Limb (tissue), 2 donors: ENCODE measurements at regions not wholly inside any gene's neighbourhood (a gene's known extent, or its start where the extent isn't known, plus 50 kb on each side); places are given as distances from the start of the nearest gene placed in this dataset.

ENCODE experiments used
- DNase-seq, 2 donors: peaks; one replicate each; pipeline ENCODE4 v3.0.0-alpha.2; 2016; ENCODE audit errors: extremely low spot score in 2 of 2

DNA sequence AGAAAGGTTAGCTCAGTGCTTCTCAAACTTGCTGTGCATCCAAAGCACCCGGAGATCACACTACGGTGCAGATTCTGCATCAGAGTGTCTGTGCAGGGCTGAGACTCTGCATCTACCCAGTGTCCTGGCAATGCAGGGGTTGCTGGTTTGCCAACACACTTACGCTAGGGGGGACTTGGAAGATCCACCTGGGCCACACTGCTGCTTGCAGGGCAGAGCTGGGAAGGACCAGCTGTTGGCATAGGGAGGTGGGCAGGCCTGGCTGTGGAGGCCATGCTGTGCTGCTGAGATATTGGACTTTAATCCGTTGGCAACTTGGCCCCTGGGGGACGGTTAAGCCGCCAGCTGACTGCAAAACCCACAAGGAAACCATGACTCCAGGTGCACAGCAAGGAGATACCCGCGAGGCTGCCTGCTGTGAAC, 397.6 kb upstream of the HS6ST1 start:
- DNase-seq, result no peak

DNA sequence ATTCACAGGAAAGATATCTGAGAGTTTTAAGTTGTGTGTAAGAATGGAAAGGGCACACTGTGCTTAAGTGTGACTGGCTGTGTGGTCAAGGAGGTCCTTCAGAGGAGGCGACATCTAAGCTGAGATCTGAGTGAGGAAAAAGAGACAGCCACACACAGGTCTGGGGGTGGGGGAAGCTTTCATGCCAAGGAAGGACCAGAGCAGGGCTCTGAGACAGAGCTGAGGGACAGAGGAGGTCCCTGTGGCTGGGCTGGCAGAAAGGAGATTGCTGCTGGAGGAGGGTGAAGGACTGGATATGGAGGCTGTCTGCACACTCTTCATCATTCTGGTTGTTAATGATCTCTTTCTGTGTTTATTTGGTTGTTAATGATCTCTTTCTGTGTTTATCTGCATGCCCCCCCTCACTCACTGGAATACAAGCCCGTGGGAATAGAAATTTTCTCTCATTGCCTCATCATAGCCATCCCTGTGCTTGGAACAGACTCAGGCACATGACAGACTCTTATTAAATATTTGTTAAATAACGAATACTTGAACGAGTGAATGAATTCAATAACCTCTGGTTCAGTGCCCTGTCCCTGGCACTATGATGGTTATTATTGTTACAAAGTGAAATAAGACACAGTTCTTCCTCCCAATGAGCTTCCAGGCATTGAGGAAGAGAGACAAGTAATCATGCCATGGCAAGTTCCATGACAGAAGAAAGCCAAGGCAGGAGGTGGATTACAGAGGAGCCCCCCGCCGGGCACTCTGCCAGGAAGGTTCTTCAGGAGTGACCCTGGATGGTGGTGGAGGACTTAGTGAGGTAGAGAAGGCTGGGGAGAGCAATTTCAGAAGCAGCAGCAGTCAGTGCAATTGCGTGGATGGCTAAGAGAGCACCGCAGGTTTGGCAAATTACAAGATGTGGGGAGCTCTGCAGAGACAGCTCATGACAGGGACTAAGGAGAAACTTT, 399.4 kb upstream of the HS6ST1 start:
- no peak for DNase-seq

DNA sequence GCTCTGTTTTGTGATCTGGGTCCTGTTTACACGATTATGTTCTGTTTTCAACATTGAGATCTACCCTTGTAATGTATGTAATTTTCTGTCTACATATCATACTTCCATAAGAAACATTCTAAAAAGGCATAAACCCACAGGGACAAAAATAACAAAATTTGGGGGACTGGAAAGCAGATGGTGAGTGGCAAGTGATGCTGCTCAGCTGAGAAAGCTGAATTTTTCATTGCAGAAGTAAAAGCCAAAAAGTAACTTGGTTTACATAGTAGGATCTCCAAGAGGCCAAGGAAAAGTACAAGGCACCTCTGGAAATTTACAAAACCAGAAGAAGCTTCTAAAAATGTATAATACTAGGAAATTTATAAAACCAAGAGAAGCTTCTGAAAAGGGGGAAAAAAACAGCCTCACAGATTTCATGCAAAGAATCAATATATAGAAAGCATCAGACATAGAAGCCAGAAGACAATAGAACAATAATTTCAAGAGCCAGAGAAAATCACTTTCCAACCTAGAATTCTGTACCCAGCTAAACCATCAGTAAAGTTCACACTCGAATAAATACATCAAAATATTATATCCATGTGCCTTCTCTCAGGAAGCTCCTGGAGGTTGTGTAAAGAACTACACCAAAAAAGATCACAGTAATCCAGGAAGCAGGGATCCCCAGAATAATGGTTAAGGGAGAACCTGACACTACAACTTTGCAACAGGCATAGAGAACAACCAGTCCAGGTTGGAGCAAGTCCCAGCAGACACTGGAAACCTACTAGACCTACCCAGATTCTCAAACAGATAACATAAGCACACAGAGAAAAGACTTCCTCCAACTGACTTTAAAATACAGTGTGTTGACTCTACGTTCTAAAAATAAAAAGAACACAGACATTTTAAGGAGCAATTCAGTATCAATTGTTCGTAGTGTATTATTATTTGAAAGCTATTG, 401.7 kb upstream of the HS6ST1 start:
- no peak for DNase-seq

GRCh38 chr2:128721096-128721495, 402.4 kb upstream of the HS6ST1 start:
- no peak for DNase-seq

DNA sequence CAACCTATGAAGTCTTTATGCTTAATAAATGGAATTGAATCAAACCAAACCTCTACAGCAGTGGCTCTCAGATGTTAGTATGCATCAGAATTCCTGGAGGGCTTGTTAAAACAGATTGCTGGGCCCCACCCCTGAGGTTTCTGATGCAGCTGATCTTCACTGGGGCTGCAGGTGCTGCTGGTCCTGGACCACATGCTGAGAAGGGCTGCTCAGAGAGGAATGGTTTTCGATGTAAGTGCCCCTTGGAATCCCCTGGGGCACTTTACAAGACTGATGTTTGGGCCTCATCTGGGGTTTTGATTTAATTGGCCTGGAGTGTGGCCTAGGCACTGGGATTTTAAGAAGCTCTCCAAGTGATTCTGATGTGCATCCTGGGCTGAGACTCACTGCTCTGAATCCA, 403.8 kb upstream of the HS6ST1 start:
- DNase-seq, result no peak

- no peak for DNase-seq
Measured at GRCh38 chr2:128724547-128724946, 405.9 kb upstream of the HS6ST1 start.

GRCh38 chr2:128724972-128725371, 406.3 kb upstream of the HS6ST1 start:
- no peak for DNase-seq

GRCh38 chr2:128726236-128726635, 407.6 kb upstream of the HS6ST1 start:
- DNase-seq, result no peak

DNA sequence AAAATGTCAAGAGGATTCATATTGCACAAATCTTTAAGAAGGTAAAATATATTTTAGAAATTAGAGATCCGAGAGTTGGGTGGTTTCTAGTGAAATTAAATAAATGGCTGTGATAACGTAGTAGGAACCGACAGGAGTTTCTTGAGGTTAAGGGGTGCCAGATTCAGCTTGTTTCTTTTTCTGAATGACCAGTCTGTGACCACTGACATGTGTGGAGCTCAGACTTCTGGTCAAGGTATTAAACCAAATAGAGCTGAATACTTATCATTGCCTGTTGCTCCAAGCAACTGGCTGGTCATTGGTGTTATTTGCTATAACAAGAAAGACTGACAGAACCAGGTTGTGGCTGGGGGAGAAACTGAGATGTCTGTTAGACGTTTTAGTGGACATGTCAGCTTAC, 408.2 kb upstream of the HS6ST1 start:
- no peak for DNase-seq

GRCh38 chr2:128727404-128727803, 408.7 kb upstream of the HS6ST1 start:
- DNase-seq, result no peak

- DNase-seq, result no peak
Measured at GRCh38 chr2:128727914-128728313, 409.2 kb upstream of the HS6ST1 start.

DNA sequence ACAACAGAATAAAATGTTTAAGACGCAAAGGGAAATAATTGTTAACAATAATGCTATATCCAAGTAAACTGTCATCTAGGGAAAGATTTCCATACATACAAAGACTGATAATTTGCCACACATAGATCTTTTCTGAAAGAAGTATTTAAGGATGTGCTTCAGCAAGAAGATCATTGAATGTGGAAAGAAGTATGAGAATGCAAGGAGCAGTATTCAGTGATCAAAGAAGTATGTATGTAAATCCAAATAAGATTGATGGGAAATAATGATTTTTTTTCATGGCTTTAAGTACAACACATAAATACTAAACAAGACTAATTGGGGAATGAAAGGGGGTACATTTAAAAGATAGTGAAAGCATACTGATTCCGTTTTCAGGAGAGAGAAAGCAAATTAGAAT, 410.4 kb upstream of the HS6ST1 start:
- DNase-seq, result no peak

DNA sequence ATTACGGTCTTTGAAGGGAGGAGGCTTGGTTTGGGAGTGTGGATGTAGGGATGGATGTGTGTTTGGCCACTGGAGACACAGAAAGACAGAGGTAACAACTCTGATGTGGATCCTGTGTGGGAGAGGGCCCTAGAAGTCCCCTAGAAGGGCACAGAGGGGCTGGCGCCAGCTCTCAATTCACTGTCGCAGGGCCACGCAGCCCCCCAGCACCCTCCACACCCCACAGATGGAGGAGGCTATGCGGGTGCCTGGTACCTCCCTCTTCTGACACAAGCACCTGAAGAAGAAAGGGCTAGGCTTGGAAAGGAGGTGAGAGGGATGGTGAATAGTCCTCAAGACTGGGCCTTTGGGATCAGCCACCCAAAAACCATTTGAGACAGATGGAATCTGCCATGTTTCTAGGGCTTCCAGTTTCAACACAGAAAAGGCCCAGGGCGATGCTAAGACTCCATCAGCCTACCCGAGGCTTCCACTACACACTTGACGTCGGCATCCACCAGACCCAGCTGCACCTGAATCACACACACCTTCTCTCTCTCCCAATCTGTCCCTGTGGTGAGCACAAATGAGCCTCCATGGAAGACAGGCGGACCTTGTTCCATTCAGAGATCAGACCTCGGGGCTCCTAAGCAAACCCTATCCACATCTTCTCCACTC, 413.5 kb upstream of the HS6ST1 start:
- DNase-seq, result no peak

DNA sequence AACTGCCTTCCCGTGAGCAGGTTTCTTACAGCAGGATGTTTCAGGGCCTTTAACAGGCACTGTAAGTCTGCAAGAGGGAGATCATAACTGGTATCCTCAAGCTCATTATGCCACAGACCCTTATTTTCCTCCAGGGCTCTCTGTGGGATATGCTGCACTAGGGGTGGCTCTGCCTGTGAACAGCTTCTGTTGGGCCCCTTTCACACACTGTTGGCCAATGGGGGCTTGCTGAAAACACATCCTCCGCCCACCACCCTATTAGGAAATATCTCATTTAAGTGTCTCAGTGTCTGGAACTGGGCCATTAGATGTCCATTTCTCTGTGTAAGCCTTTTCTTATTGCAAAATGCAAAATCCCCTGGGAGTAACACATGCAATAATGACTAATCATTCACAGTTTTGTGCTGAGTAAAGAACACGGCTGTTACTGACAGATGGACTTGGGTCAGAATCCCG, 414.3 kb upstream of the HS6ST1 start:
- no peak for DNase-seq

GRCh38 chr2:128733450-128733849, 414.8 kb upstream of the HS6ST1 start:
- no peak for DNase-seq

DNA sequence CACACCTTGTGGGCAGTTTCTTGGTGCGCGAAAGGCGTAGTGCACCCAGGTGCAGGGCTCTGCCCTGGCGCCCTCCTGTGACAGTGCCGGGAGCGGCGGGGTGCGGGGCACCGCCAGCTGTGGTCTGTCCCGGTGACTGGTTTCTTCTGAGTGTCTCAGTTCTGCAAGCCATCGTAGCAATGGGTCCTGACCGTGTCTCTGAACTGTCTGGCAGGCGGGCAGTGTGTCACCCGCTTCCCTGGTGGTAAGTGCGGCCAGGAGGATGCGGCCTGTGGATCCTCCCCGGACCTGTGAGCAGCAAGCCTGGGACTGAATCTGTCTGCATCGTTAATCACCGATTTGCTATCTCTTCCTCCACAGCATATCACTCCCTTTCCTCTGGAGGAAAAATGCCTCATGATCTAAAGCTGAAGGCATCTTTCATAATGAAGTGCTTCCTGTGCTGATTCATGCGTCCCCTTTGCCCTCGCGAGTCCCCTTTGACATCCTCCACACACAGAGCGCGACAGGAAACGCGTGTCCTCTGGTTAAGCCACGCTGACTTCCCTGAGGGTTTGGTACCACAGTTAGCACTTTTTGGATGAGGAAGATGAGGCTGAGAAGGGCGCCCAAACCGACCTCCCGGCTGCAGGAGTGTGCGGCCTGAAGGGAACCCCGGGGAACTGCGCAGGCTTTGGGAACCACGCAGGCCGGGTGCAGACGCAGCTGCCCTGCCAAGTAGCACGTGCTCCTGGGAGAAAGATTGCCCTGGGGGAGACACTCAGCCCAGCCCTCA, 416.0 kb upstream of the HS6ST1 start:
- no peak for DNase-seq

DNA sequence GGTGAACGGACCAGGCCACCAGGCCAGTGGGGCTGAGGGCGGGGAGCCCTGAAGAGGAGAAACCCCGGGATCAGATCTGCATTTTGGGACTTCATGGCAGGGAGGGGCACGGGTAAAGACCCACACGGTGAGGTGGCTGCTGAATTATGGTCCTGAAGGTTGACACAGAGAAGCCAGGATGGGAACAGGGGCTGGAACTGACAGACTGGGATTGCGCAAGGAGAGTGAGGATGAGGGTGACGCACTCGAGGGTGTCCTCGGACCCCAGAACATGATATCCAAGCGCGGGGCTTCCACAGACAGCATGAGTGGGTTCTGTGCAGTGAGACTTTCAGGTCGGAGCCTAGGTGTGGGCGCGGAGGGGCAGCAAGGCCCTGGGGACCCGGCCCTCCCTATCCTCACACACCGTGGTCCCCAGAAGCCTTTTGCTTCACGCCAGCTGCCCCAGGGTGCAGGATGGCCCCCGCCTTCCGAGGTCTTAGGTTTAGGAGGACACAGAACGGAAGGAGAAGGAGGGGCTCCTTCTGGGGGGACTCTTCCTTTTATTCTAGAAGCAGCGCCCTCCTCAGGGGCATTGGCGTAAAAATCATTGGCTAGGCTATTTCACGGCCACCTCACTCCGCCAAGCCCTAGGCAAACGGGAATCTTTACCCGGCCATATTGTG, 416.8 kb upstream of the HS6ST1 start:
- DNase-seq, result no peak

DNA sequence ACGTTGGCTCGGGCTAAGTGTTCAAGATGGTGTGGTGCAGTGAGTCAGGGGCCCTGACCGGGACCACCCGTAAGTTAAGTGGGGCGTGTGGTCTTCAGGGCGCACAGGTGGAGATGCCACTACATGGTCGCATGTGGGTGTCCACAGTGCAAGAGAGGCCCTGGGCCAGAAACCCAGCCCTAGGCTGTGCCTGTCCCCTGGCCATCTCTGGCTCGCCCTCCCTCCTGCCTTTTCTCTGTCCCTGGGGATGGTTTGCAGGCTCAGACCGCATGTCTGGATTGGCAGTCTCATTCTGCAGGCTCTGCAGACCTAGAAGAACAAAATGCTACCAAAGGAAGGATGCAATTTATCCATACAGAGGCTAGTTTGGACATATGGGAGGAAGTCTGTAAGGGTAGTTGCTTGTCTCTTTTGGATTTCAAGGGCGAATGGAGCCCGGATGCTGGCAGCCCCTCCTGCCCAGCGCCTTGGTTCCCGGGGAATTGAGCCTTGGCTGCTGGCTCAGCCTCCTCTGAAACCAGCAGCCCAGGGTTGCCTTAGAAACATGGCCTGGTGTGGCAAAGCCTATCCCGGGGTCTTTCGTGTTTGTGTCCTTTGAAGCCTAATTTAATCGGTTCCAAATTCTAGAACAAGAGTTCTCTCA, 417.5 kb upstream of the HS6ST1 start:
- DNase-seq, result no peak

DNA sequence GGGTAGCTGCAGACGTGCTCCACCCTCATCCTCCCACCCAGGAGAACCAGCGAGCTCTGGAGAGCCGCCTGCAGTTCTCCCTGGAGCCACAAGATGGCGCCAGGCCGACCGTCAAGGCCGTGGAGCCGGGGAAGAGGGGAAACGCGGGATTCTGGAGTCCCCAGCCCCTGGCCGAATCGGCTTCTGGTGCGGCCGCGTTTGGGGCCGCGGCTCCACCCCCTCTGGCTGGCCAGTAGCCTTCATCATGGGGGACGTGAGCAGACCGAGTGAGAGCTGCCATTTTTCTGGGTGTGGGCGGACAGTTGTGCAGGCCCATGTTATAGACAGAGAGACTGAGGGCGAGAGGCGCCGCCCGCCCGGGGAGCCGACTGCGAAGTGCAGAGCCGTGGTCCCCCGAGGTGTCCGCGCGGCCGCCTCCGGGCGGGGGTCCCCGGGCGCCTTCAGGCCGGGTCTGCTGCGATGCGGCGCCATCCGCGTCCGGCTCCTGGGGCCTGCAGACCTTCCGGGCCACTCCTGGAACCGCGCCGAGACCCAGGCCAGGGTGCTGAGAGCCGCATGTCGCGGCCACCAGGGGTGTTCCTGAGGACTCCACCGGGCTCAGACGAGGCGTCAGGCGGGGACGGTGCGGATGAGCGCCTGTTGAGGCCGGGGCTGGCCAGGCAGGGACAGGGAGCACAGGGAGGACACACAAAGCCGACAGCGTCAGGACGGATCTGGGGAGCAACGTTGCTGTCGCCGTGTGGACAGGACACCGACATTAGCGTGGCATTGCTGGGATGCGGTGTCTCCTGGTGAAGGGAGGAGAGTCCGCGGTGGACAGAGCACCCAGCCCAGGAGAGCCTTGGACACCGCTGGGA, 418.2 kb upstream of the HS6ST1 start:
- peak; percentile 78 to 92 for DNase-seq
